ENCODE measurements at regions not wholly inside any gene's neighbourhood (a gene's known extent, or its start where the extent isn't known, plus 50 kb on each side); places are given as distances from the start of the nearest gene placed in this dataset.

DNA sequence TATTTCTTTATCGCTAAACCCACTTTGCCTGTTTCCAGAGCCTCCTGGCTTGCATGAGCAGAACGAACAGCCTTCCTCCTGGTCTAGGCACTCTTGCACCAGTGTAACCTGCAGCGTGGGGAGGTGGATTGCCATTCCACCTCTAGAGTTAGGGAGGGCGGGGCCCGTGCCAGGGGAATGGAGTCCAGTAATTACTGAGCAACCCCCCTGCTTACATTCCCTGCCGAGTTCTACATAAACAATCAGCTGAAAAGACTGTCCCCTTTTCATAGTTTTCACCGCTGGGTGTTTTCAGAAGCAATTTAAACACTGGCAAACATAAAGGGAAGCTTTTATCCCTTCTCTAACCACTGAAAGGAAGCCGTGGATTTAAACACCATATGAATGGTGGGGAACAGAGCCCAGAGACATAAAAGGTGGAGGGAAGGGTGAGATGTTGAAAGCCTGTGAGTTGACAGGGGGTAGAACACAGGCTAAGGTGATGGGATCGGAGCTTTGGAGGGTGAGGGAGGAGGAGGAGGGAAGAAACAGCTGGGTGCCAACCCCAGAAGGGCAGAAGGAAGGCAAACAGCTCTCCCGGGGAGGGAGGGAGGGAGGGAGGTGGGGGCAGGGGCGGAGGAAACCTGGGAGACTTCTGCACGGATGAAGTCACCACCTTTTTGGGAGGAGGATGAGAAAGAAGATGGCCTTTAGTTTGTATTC lies 68.0 kb upstream of the WDR26 start:
- no peaks in the 10 kb centered on the region for H3K27me3 Mint-ChIP-seq (ENCODE audit: low read depth)
- H3K4me3 Mint-ChIP-seq = no peak overlapping the region
- peaks cover 3% of the 10 kb centered on the region for H3K36me3 Mint-ChIP-seq
- H3K9me3 Mint-ChIP-seq = peaks cover 3% of the 10 kb centered on the region
- TF ChIP-seq, protein P1, sequence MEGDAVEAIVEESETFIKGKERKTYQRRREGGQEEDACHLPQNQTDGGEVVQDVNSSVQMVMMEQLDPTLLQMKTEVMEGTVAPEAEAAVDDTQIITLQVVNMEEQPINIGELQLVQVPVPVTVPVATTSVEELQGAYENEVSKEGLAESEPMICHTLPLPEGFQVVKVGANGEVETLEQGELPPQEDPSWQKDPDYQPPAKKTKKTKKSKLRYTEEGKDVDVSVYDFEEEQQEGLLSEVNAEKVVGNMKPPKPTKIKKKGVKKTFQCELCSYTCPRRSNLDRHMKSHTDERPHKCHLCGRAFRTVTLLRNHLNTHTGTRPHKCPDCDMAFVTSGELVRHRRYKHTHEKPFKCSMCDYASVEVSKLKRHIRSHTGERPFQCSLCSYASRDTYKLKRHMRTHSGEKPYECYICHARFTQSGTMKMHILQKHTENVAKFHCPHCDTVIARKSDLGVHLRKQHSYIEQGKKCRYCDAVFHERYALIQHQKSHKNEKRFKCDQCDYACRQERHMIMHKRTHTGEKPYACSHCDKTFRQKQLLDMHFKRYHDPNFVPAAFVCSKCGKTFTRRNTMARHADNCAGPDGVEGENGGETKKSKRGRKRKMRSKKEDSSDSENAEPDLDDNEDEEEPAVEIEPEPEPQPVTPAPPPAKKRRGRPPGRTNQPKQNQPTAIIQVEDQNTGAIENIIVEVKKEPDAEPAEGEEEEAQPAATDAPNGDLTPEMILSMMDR (IDR thresholded peaks at IDR 0.05; ENCODE audit: unreplicated experiment) = no peak
- no peak for DNase-seq (ENCODE audit: low spot score in 2 of 2, unreplicated experiment in 2 of 2)
- peaks cover 54% of the 10 kb centered on the region for H3K4me1 Mint-ChIP-seq
- peak overlapping the region; percentile 80 for H3K27ac Mint-ChIP-seq

DNA sequence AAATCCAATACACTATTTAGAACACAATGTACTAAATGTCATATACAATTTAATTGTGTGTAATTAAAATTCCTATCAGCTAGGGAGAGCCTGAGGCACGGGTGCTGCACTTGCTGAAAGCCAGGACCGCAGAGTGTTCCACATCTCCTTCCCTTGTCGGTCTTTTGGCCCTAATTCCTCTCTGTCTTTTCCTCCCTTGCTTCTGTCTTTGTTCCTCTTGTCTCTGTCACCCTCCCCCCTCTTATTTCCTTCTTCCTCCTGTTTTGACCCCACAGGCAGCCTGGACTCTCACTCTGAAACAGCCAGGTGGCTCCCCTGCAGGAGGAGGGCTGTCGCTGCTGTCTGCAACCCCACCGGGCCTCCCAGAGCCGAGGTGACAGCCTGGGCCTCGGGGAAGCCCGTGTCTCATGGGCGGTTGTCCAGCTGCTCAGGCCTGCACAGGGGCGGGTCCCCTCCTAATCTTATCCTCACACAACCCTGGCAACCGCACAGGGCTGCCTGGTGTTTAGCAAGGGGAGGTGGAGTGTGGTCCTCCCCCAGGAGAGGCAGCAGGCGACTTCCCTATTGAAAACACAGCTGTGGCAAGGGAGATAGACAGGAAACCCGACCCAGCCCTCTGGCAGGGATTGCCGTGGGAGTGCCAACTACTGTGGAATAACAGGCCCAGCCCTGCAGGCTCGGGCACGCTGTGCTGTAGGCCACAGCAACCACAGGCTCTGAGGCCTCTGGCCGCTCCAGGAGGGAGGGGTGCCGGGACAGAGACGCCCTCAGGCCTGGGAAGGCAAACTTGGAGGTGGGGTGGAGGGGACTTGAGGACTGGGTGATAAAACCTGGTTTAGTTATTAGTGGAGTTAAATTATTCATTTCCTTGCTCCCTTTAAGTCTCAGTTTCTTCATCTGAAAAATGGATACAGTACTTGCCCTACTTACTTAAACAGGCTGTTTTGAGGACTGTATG lies 68.8 kb upstream of the WDR26 start:
- Mint-ChIP-seq H3K36me3 (no peaks in the 10 kb centered on the region), H3K4me1 (peaks cover 49% of the 10 kb centered on the region), H3K4me3 (no peak overlapping the region), H3K27me3 (ENCODE audit: low read depth) (no peaks in the 10 kb centered on the region), H3K27ac (peak overlapping the region; percentile 84), H3K9me3 (no peaks in the 10 kb centered on the region)
- DNase-seq (ENCODE audit: low spot score in 2 of 2, unreplicated experiment in 2 of 2) = peak in 1 of 2 experiments; percentile 51
- TF ChIP-seq, protein P1 (IDR thresholded peaks at IDR 0.05; ENCODE audit: unreplicated experiment) = no peak

DNA sequence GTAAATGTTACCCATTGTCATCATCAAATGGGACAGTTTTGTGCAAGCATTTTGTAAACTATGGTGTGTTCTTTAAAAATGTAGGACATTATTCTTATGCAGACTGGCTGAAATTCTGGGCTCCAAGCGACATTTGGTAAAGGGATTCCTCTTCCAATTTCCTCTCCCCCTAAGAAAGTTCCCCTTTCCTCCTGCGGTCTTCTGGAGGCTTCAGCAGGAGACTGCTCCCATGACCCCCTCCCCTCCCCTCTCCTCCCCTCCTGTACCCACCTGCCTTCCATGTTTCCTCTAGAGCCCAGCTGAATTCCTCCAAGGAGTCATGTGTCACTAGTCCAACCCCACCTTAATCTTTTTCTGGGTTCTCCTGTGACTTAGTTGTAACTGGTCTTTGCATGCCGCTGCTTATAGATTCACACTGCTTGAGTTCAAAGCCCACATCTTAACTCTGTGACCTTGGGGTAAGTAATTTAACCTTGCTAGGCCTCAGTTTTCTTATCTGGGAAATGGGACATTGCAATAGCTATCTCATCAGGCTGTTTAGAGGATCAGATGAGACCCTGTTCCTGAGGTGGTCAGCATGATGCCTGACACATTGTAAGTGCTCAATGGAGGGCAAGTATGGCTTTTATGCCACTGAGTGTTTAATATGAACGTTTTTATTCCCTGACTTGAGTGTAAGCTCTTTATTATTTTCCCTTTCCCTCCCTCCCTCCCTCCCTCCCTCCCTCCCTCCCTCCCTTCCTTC lies 69.9 kb upstream of the WDR26 start:
- TF ChIP-seq, protein P1 (IDR thresholded peaks at IDR 0.05; ENCODE audit: unreplicated experiment) = no peak
- peaks cover 43% of the 10 kb centered on the region for H3K4me1 Mint-ChIP-seq
- H3K36me3 Mint-ChIP-seq = no peaks in the 10 kb centered on the region
- H3K9me3 Mint-ChIP-seq = no peaks in the 10 kb centered on the region
- no peak overlapping the region for H3K4me3 Mint-ChIP-seq
- peak overlapping the region; percentile 84 for H3K27ac Mint-ChIP-seq
- H3K27me3 Mint-ChIP-seq (ENCODE audit: low read depth) = no peaks in the 10 kb centered on the region
- no peak for DNase-seq (ENCODE audit: low spot score in 2 of 2, unreplicated experiment in 2 of 2)

DNA sequence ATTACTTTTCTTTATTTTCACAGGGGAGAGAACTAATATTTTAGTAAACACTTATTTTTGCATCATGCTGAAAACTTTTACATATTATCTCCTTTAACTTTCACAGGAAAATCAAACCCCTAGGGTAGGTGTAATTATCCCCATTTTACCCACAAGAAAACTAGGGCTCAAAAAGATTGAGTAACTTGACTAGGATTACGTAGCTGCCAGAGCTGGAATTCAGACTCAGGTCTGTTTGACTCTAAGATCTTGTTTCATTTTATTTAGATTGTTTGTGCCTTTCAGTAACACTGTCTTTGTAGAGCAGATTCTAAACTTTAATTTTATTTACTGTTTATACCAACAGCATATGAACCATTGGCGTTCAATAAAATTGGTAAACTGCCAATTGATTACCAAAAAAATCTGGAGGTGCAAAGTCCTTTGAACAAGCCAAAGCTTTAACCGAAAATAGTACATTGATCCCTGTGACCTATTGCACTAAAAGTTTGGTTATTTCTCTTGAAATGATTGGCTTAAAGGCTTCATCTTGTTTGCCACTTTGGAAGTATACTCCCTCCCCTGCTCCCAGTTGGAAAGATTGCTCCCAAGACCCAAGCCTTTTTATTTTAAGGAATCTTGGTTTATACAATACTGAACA lies 71.0 kb upstream of the WDR26 start:
- Mint-ChIP-seq H3K4me3 (no peak overlapping the region), H3K27ac (no peak overlapping the region), H3K9me3 (no peaks in the 10 kb centered on the region), H3K27me3 (ENCODE audit: low read depth) (no peaks in the 10 kb centered on the region), H3K36me3 (no peaks in the 10 kb centered on the region), H3K4me1 (peaks cover 50% of the 10 kb centered on the region)
- DNase-seq (ENCODE audit: low spot score in 2 of 2, unreplicated experiment in 2 of 2) = no peak
- TF ChIP-seq, protein P1 (IDR thresholded peaks at IDR 0.05; ENCODE audit: unreplicated experiment) = no peak

DNA sequence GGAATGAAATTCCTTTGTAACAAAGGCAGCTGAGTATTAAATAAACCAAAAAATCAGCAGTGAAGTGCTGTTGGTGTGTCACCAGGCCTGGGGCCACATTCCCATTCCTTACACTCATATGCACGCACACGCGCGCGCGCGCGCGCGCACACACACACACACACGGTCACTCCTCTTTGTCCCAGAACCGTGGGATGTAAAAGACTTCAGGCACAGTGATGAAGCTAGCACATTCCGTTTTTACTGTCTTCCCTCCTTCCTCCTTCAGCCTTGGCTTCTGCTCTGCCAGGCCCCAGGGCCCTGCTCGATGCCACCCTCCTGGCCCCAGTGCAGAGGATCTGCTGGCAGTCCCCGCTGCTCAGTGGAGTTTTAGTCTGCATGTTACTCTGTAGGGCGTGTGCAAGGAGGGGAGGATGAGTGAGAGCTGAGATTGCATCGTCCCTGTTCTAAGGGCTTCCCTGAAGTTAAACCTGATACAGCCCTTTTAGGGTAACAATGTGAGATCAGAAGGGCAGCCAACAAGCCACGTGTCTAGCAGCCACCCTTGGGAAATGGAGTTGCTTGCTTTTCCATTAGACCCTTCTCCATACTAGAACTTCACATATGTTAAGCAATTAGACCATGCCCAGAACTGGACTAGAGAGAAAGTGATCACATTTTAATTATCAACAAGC lies 71.7 kb upstream of the WDR26 start:
- Mint-ChIP-seq H3K27ac (no peak overlapping the region), H3K4me3 (no peak overlapping the region), H3K4me1 (peaks cover 53% of the 10 kb centered on the region), H3K27me3 (ENCODE audit: low read depth) (no peaks in the 10 kb centered on the region), H3K9me3 (no peaks in the 10 kb centered on the region), H3K36me3 (no peaks in the 10 kb centered on the region)
- TF ChIP-seq, protein P1 (IDR thresholded peaks at IDR 0.05; ENCODE audit: unreplicated experiment) = no peak
- DNase-seq (ENCODE audit: low spot score in 2 of 2, unreplicated experiment in 2 of 2) = no peak
